Chondrocyte (in vitro differentiated cells): ENCODE measurements at regions not wholly inside any gene's neighbourhood (a gene's known extent, or its start where the extent isn't known, plus 50 kb on each side); places are given as distances from the start of the nearest gene placed in this dataset.
"Not testable (repeated sequence)": the region's sequence is repeated elsewhere in the genome, so short reads cannot be mapped to it uniquely, and the experiment has no call there.

Source experiments
- DNase-seq: peaks from one replicate; pipeline ENCODE4 v3.0.0; 2021; ENCODE audit warnings: mixed read lengths, low spot score
- H3K27ac Mint-ChIP-seq: one replicate; pipeline ENCODE4 v1.8.0; 2021; ENCODE audit warnings: mild to moderate bottlenecking, moderate library complexity, mixed read lengths; ENCODE audit not compliant: unreplicated experiment
- H3K27me3 Mint-ChIP-seq: 2 replicates; pipeline ENCODE4 v1.8.0; 2021; ENCODE audit warnings: low read depth, mixed read lengths
- H3K36me3 Mint-ChIP-seq: 2 replicates; pipeline ENCODE4 v1.8.0; 2021; ENCODE audit warnings: low read depth, mixed read lengths
- H3K4me1 Mint-ChIP-seq: 2 replicates; pipeline ENCODE4 v1.8.0; 2021; ENCODE audit warnings: low read depth, mild to moderate bottlenecking, mixed read lengths
- H3K4me3 Mint-ChIP-seq: one replicate; pipeline ENCODE4 v1.8.0; 2021; ENCODE audit warnings: mild to moderate bottlenecking, moderate library complexity, mixed read lengths; ENCODE audit not compliant: unreplicated experiment
- H3K9me3 Mint-ChIP-seq: 2 replicates; pipeline ENCODE4 v1.8.0; 2021; ENCODE audit warnings: low read depth, mixed read lengths
- TF ChIP-seq, protein P1 (sequence below): fragments of 200-600 bp; sonication (generic); IDR thresholded peaks from 2 replicates; pipeline ENCODE4 v1.5.0; 2021; ENCODE audit warnings: antibody characterized with exemption, mild to moderate bottlenecking, moderate library complexity

DNA sequence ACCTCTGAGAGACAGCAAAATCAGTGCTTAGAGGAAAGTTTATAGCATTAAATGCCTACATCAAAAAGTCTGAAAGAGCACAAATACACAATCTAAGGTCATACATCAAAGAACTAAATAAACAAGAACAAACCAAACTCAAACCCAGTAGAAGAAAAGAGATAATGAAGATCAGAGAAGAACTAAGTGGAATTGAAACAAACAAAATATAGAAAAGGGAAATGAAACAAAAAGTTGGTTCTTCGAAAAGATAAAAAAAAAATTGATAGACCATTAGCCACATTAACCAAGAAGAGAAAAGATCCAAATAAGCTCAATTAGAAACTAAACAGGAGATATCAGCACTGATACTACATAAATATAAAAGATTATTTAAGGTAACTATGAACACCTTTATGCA, 280.0 kb upstream of the NRG3 start:
- Mint-ChIP-seq H3K4me3 (no peak overlapping the region), H3K36me3 (peaks cover 2% of the 10 kb centered on the region), H3K9me3 (peaks cover 34% of the 10 kb centered on the region), H3K4me1 (peaks cover 9% of the 10 kb centered on the region), H3K27ac (no peak overlapping the region), H3K27me3 (peaks cover 1% of the 10 kb centered on the region)
- DNase-seq: no peak
- TF ChIP-seq, protein P1, sequence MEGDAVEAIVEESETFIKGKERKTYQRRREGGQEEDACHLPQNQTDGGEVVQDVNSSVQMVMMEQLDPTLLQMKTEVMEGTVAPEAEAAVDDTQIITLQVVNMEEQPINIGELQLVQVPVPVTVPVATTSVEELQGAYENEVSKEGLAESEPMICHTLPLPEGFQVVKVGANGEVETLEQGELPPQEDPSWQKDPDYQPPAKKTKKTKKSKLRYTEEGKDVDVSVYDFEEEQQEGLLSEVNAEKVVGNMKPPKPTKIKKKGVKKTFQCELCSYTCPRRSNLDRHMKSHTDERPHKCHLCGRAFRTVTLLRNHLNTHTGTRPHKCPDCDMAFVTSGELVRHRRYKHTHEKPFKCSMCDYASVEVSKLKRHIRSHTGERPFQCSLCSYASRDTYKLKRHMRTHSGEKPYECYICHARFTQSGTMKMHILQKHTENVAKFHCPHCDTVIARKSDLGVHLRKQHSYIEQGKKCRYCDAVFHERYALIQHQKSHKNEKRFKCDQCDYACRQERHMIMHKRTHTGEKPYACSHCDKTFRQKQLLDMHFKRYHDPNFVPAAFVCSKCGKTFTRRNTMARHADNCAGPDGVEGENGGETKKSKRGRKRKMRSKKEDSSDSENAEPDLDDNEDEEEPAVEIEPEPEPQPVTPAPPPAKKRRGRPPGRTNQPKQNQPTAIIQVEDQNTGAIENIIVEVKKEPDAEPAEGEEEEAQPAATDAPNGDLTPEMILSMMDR: no peak

DNA sequence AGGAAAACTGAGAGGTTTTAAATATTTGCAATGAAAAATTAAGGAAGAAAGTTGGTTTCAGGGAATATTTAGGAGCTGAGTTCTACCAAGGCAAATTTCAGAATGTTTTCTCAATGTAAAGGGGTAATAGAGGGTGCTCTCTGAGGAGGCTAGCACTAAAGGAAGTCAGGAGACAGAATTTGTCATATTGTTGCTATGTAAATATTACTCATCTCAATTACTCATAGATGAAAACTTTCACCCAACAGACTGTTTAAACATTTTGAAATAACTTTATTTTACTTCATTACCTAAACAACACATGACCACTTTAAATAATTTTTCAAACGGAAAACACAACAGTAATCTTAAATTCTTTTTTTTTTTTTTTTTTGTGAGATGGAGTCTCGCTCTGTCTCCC, 274.8 kb upstream of the NRG3 start:
- no peak for DNase-seq
- peak overlapping the region; percentile 88 for H3K27ac Mint-ChIP-seq
- H3K27me3 Mint-ChIP-seq: no peaks in the 10 kb centered on the region
- peaks cover 25% of the 10 kb centered on the region for H3K4me1 Mint-ChIP-seq
- no peak overlapping the region for H3K4me3 Mint-ChIP-seq
- peaks cover 8% of the 10 kb centered on the region for H3K9me3 Mint-ChIP-seq
- TF ChIP-seq, protein P1: no peak
- no peaks in the 10 kb centered on the region for H3K36me3 Mint-ChIP-seq

DNA sequence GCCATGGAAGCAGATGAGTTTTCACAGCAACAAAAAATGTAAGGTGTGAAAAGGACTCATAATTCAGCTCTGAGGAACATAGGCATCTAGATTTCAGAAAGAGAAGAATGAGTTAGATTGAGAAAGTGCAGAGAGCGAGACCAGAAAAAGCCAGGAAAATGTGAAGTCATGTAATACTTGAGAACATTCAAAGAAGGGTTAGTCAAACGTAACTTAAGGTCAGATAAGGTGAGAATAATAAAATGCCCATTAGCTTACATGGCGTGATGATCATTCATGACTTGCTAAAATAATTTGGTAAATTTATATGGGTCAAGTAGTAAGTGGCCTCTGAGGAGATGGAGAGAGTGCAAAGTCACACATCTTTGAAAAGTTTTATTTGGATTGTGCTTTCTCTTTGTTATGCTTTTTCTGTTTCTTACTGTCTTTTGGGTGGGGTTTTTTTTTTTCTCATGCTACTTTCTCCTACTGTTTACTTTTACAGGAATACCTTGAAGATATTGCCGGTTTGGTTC, 271.8 kb upstream of the NRG3 start:
- no peak for DNase-seq
- H3K4me3 Mint-ChIP-seq: no peak overlapping the region
- no peaks in the 10 kb centered on the region for H3K27me3 Mint-ChIP-seq
- H3K27ac Mint-ChIP-seq: no peak overlapping the region
- TF ChIP-seq, protein P1: no peak
- peaks cover 25% of the 10 kb centered on the region for H3K4me1 Mint-ChIP-seq
- H3K9me3 Mint-ChIP-seq: no peaks in the 10 kb centered on the region
- H3K36me3 Mint-ChIP-seq: no peaks in the 10 kb centered on the region

DNA sequence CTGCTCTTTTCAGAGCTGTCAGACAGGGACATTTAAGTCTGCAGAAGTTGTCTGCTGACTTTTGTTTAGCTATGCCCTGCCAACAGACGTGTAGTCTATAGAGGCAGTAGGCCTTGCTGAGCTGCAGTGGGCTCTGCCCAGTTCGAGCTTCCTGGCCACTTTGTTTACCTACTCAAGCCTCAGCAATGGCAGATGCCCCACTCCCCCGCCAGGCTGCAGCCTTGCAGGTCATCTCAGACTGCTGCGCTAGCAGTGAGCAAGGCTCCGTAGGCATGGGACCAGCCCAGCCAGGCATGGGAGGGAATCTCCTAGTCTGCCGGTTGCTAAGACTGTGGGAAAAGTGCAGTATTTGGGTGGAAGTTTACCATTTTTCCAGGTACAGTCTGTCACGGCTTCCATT, 230.5 kb upstream of the NRG3 start:
- not testable (repeated sequence) for H3K27ac Mint-ChIP-seq, H3K4me3 Mint-ChIP-seq, H3K36me3 Mint-ChIP-seq, H3K4me1 Mint-ChIP-seq, H3K27me3 Mint-ChIP-seq
- DNase-seq: peak; percentile 79
- peaks cover 33% of the 10 kb centered on the region for H3K9me3 Mint-ChIP-seq

DNA sequence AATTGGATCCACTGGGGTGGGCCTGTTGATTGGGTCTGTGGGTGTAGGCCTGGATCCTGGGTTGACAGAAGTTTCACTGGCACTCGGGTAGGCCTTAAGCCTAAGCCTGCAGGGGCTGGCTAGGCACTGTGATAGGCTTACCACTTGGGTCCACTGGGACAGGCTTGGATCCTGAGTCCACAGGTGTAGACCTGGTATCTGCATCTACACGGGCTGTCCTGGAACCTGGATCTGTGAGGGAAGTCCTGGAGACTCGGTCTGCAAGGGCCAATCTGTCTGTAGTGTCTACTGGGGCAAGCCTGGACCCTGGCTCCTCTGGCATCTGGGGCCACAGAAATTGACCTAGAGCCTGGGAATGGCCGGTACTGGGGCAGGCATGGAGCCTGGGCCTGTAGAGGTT, 219.0 kb upstream of the NRG3 start:
- no peak for DNase-seq
- peaks cover 2% of the 10 kb centered on the region for H3K27me3 Mint-ChIP-seq
- peaks cover 4% of the 10 kb centered on the region for H3K36me3 Mint-ChIP-seq
- peaks cover 27% of the 10 kb centered on the region for H3K9me3 Mint-ChIP-seq
- H3K4me1 Mint-ChIP-seq: no peaks in the 10 kb centered on the region
- TF ChIP-seq, protein P1: no peak
- H3K4me3 Mint-ChIP-seq: no peak overlapping the region
- no peak overlapping the region for H3K27ac Mint-ChIP-seq

DNA sequence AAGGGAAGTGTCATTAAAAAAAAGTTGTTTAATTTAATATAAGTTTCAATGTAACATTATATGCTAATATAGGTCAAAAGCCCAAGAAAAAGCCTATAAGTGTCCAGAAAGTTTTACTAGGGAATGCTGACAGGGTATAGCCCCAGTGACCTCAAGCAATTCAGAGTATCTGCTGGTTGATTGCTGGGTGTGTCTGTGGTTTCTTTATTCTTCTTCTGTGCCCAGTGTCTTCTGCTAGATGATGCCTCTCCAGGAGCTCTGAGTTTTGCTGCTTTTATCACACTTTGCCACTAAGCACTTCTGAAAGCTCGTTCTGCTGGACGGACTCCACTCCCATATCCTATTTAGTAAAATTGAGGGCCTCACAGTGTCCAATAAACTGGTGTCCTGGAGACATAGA, 212.2 kb upstream of the NRG3 start:
- Mint-ChIP-seq H3K36me3 (no peaks in the 10 kb centered on the region), H3K4me1 (no peaks in the 10 kb centered on the region), H3K9me3 (peaks cover 4% of the 10 kb centered on the region), H3K27me3 (peaks cover 2% of the 10 kb centered on the region), H3K4me3 (no peak overlapping the region), H3K27ac (no peak overlapping the region)
- DNase-seq: no peak
- TF ChIP-seq, protein P1: no peak

DNA sequence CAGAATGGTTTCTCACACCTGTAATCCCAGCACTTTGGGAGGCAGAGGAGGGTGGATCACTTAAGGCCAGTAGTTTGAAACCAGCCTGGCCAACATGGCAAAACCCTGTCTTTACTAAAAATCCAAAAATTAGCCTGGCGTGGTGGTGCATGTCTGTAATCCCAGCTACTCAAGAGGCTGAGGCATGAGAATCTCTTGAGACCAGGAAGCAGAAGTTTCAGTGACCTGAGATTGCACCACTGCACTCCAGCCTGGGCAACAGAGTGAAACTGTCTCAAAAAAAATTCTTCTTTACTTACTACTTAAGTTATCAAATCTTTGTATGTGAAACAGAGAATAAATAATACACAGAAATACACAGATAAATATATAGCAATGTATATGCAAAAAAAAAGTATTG, 210.2 kb upstream of the NRG3 start:
- H3K4me3 Mint-ChIP-seq, H3K4me1 Mint-ChIP-seq, H3K9me3 Mint-ChIP-seq, H3K27me3 Mint-ChIP-seq, DNase-seq, H3K27ac Mint-ChIP-seq, H3K36me3 Mint-ChIP-seq: not testable (repeated sequence)
